H9 (cell line): ENCODE measurements at regions not wholly inside any gene's neighbourhood (a gene's known extent, or its start where the extent isn't known, plus 50 kb on each side); places are given as distances from the start of the nearest gene placed in this dataset.

ENCODE experiments used
- DNase-seq: peaks from one replicate; pipeline ENCODE4 v3.0.0-alpha.2; 2017
- H2AFZ ChIP-seq: one replicate; pipeline ENCODE4 v1.6.1; 2013; ENCODE audit warnings: mild to moderate bottlenecking, low read length, control low read depth, moderate library complexity
- H2AK5ac ChIP-seq: 2 replicates; pipeline ENCODE4 v1.6.1; 2013; ENCODE audit warnings: low read length, control low read depth, mixed read lengths; ENCODE audit not compliant: insufficient read length
- H2BK120ac ChIP-seq: one replicate; pipeline ENCODE4 v1.6.1; 2013; ENCODE audit warnings: low read depth, mild to moderate bottlenecking, low read length, control low read depth, inconsistent platforms; ENCODE audit not compliant: poor library complexity, severe bottlenecking
- H2BK12ac ChIP-seq: 2 replicates; pipeline ENCODE4 v1.6.1; 2013; ENCODE audit warnings: low read length, control low read depth, mixed read lengths, low read depth; ENCODE audit not compliant: insufficient read length
- H2BK15ac ChIP-seq: 2 replicates; pipeline ENCODE4 v1.6.1; 2013; ENCODE audit warnings: low read depth, low read length, control low read depth
- H2BK20ac ChIP-seq: one replicate; pipeline ENCODE4 v1.6.1; 2013; ENCODE audit warnings: low read depth, mild to moderate bottlenecking, low read length, control low read depth, inconsistent platforms; ENCODE audit not compliant: poor library complexity, severe bottlenecking
- H2BK5ac ChIP-seq: 2 replicates; pipeline ENCODE4 v1.6.1; 2013; ENCODE audit warnings: low read length, control low read depth, mixed read lengths; ENCODE audit not compliant: insufficient read length
- H3K14ac ChIP-seq: 2 replicates; pipeline ENCODE4 v1.6.1; 2013; ENCODE audit warnings: low read length, control low read depth; ENCODE audit not compliant: insufficient read depth
- H3K18ac ChIP-seq: 2 replicates; pipeline ENCODE4 v1.6.1; 2013; ENCODE audit warnings: low read depth, mild to moderate bottlenecking, mixed read lengths, low read length, control low read depth; ENCODE audit not compliant: insufficient read length
- H3K23ac ChIP-seq: 2 replicates; pipeline ENCODE4 v1.6.1; 2013; ENCODE audit warnings: low read length, control low read depth, mixed read lengths, low read depth; ENCODE audit not compliant: insufficient read length
- H3K23me2 ChIP-seq: 2 replicates; pipeline ENCODE4 v1.6.1; 2013; ENCODE audit warnings: low read depth, mild to moderate bottlenecking, mixed read lengths, low read length, control low read depth; ENCODE audit not compliant: insufficient read length, poor library complexity, severe bottlenecking
- H3K27ac ChIP-seq: 2 replicates; pipeline ENCODE4 v1.5.1; 2013; ENCODE audit warnings: low read length, control low read depth, mixed read lengths, low read depth; ENCODE audit not compliant: insufficient read length
- H3K27me3 ChIP-seq: 2 replicates; pipeline ENCODE4 v1.6.1; 2013; ENCODE audit warnings: low read length, control low read depth, inconsistent platforms; ENCODE audit not compliant: insufficient read depth
- H3K4ac ChIP-seq: 2 replicates; pipeline ENCODE4 v1.6.1; 2013; ENCODE audit warnings: low read depth, mild to moderate bottlenecking, control low read depth, inconsistent platforms, low read length, moderate library complexity
- H3K4me1 ChIP-seq: 2 replicates; pipeline ENCODE4 v1.6.1; 2013; ENCODE audit warnings: low read length, control low read depth, inconsistent platforms; ENCODE audit not compliant: insufficient read depth
- H3K4me2 ChIP-seq: 2 replicates; pipeline ENCODE4 v1.6.1; 2013; ENCODE audit warnings: low read length, control low read depth, mixed read lengths; ENCODE audit not compliant: insufficient read length, insufficient read depth
- H3K56ac ChIP-seq: 2 replicates; pipeline ENCODE4 v1.6.1; 2013; ENCODE audit warnings: low read depth, mild to moderate bottlenecking, mixed read lengths, low read length, control low read depth; ENCODE audit not compliant: insufficient read length
- H3K79me1 ChIP-seq: 2 replicates; pipeline ENCODE4 v1.6.1; 2013; ENCODE audit warnings: low read depth, mild to moderate bottlenecking, moderate library complexity, low read length, control low read depth, inconsistent platforms; ENCODE audit not compliant: insufficient read depth, poor library complexity, severe bottlenecking
- H3K79me2 ChIP-seq: 2 replicates; pipeline ENCODE4 v1.6.1; 2013; ENCODE audit warnings: low read length, control low read depth, inconsistent platforms; ENCODE audit not compliant: insufficient read depth
- H3K9ac ChIP-seq: 2 replicates; pipeline ENCODE4 v1.6.1; 2013; ENCODE audit warnings: low read length, control low read depth, mixed read lengths; ENCODE audit not compliant: insufficient read length; ENCODE audit errors: extremely low read depth
- H3K9me3 ChIP-seq: one replicate; pipeline ENCODE4 v1.6.1; 2013; ENCODE audit warnings: low read depth, low read length, inconsistent platforms; ENCODE audit not compliant: control insufficient read depth
- H3T11ph ChIP-seq: one replicate; pipeline ENCODE4 v1.6.1; 2013; ENCODE audit warnings: mild to moderate bottlenecking, low read length, control low read depth, inconsistent platforms
- H4K20me1 ChIP-seq: one replicate; pipeline ENCODE4 v1.6.1; 2013; ENCODE audit not compliant: control insufficient read depth, insufficient read length, insufficient read depth
- H4K5ac ChIP-seq: 2 replicates; pipeline ENCODE4 v1.6.1; 2013; ENCODE audit warnings: low read depth, mild to moderate bottlenecking, mixed read lengths, low read length, control low read depth; ENCODE audit not compliant: insufficient read length
- H4K8ac ChIP-seq: replicated peaks from 2 replicates; pipeline ENCODE4 v1.6.1; 2013; ENCODE audit warnings: low read length, control low read depth, mixed read lengths, low read depth; ENCODE audit not compliant: insufficient read length
- H4K91ac ChIP-seq: 2 replicates; pipeline ENCODE4 v1.6.1; 2013; ENCODE audit warnings: low read depth, mild to moderate bottlenecking, moderate library complexity, mixed read lengths, low read length, control low read depth; ENCODE audit not compliant: insufficient read length
- H3K27ac Mint-ChIP-seq, 3 experiments: 2 replicates in 2 of 3; 3 replicates in 1 of 3; pipeline ENCODE4 v1.8.0; 2020 to 2021; ENCODE audit warnings: mixed read lengths in 3 of 3, mild to moderate bottlenecking in 1 of 3, moderate library complexity in 1 of 3
- H3K27me3 Mint-ChIP-seq: 2 replicates; pipeline ENCODE4 v1.8.0; 2021; ENCODE audit warnings: low read depth, mild to moderate bottlenecking, moderate library complexity, mixed read lengths
- H3K36me3 Mint-ChIP-seq, 3 experiments: 2 replicates in 2 of 3; 3 replicates in 1 of 3; pipeline ENCODE4 v1.8.0; 2020 to 2021; ENCODE audit warnings: low read depth in 3 of 3, mixed read lengths in 3 of 3; ENCODE audit not compliant: insufficient read depth in 1 of 3
- H3K4me1 Mint-ChIP-seq, 2 experiments: 2 replicates each; pipeline ENCODE4 v1.8.0; 2020; ENCODE audit warnings: mixed read lengths in 2 of 2
- H3K4me3 Mint-ChIP-seq, 2 experiments: 2 replicates in 1 of 2; 3 replicates in 1 of 2; pipeline ENCODE4 v1.8.0; 2020 to 2021; ENCODE audit warnings: mild to moderate bottlenecking in 2 of 2, mixed read lengths in 2 of 2, moderate library complexity in 1 of 2
- H3K9me3 Mint-ChIP-seq, 2 experiments: 2 replicates in 1 of 2; 3 replicates in 1 of 2; pipeline ENCODE4 v1.8.0; 2020; ENCODE audit warnings: mild to moderate bottlenecking in 2 of 2, mixed read lengths in 2 of 2, moderate library complexity in 1 of 2
- WGBS: extraction: QIAGEN DNeasy Blood & Tissue Kit; methylation state at CpG from one replicate; pipeline ENCODE4 v1.1.7; 2013; ENCODE audit warnings: missing lambda C conversion rate, low lambda C conversion rate, mixed read lengths; ENCODE audit not compliant: insufficient read length; ENCODE audit errors: extremely low coverage; 5-methylcytosine and 5-hydroxymethylcytosine counted together
- TF ChIP-seq, protein P1 (sequence below): fragments of 200-600 bp; sonication (generic); conservative IDR thresholded peaks from 3 replicates; pipeline ENCODE4 v1.8.0; 2021; ENCODE audit warnings: antibody characterized with exemption, mild to moderate bottlenecking

DNA sequence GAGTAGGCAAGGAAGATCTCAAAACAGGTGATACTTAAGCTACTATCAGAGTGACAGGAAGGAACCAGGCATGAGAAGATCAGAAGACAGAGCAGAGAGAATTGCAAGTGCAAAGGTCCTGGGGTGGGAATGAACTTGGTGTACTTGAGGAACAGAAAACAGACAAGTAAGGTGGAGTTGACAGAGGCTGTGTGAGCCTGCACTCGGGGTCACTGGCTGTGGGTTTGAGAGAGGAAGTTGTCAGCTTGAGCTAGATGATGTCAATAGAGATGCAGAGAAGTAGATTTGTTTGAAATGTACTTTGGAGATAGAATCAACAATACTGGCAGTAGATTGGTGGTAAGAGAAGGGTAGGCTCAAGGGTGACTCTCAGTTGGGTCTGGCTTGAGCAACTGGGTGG is 209.5 kb downstream of the CLIC5 start:
- Mint-ChIP-seq H3K4me3 (no peak overlapping the region), H3K36me3 (no peaks in the 10 kb centered on the region), H3K9me3 (no peaks in the 10 kb centered on the region), H3K4me1 (no peaks in the 10 kb centered on the region), H3K27ac (no peak overlapping the region), H3K27me3 (no peaks in the 10 kb centered on the region)
- WGBS: no CpG with 5 or more reads among the region's 1 CpG
- H3K56ac ChIP-seq: no peak overlapping the region
- H4K91ac ChIP-seq: no peak overlapping the region
- H3K27ac ChIP-seq: no peak overlapping the region
- H3K14ac ChIP-seq: no peak overlapping the region
- H3K4me2 ChIP-seq: no peak overlapping the region
- H3K23ac ChIP-seq: no peak overlapping the region
- H3K9me3 ChIP-seq: no peaks in the 10 kb centered on the region
- no peak overlapping the region for H3K4ac ChIP-seq
- no peak overlapping the region for H2AK5ac ChIP-seq
- H2BK120ac ChIP-seq: no peak overlapping the region
- no peaks in the 10 kb centered on the region for H3K79me2 ChIP-seq
- no peak overlapping the region for H3K9ac ChIP-seq
- H4K5ac ChIP-seq: no peak overlapping the region
- no peak overlapping the region for H2BK15ac ChIP-seq
- H2BK12ac ChIP-seq: no peak overlapping the region
- no peaks in the 10 kb centered on the region for H3K27me3 ChIP-seq
- no peaks in the 10 kb centered on the region for H3K23me2 ChIP-seq
- no peak overlapping the region for H2BK20ac ChIP-seq
- H2AFZ ChIP-seq: no peak overlapping the region
- H3K4me1 ChIP-seq: no peaks in the 10 kb centered on the region
- H2BK5ac ChIP-seq: no peak overlapping the region
- no peak overlapping the region for H3K18ac ChIP-seq
- TF ChIP-seq, protein P1, sequence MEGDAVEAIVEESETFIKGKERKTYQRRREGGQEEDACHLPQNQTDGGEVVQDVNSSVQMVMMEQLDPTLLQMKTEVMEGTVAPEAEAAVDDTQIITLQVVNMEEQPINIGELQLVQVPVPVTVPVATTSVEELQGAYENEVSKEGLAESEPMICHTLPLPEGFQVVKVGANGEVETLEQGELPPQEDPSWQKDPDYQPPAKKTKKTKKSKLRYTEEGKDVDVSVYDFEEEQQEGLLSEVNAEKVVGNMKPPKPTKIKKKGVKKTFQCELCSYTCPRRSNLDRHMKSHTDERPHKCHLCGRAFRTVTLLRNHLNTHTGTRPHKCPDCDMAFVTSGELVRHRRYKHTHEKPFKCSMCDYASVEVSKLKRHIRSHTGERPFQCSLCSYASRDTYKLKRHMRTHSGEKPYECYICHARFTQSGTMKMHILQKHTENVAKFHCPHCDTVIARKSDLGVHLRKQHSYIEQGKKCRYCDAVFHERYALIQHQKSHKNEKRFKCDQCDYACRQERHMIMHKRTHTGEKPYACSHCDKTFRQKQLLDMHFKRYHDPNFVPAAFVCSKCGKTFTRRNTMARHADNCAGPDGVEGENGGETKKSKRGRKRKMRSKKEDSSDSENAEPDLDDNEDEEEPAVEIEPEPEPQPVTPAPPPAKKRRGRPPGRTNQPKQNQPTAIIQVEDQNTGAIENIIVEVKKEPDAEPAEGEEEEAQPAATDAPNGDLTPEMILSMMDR: no peak
- H4K8ac ChIP-seq: no peak overlapping the region
- no peak overlapping the region for H3T11ph ChIP-seq
- H3K79me1 ChIP-seq: no peaks in the 10 kb centered on the region
- no peak for DNase-seq
- H4K20me1 ChIP-seq: no peaks in the 10 kb centered on the region
